HG03103 (cell line): ENCODE measurements at regions not wholly inside any gene's neighbourhood (a gene's known extent, or its start where the extent isn't known, plus 50 kb on each side); places are given as distances from the start of the nearest gene placed in this dataset.
"Not testable (repeated sequence)": the region's sequence is repeated elsewhere in the genome, so short reads cannot be mapped to it uniquely, and the experiment has no call there.

ENCODE experiments used
- ATAC-seq: cut with Tn5 transposase; IDR thresholded peaks from one replicate; pipeline ENCODE4 v1.9.1; 2021; ENCODE audit warnings: low read depth; ENCODE audit not compliant: unreplicated experiment

- no peak for ATAC-seq
These were observed 908.6 kb downstream of the TRHDE start for GRCh38 chr12:73180734-73181133.

- ATAC-seq, result no peak
These were observed 909.1 kb downstream of the TRHDE start for GRCh38 chr12:73181244-73181643.

GRCh38 chr12:73185403-73185802 is 913.2 kb downstream of the TRHDE start:
- ATAC-seq, result no peak

- ATAC-seq, result no peak
These were observed 914.1 kb downstream of the TRHDE start for GRCh38 chr12:73186272-73186671.

GRCh38 chr12:73187765-73188164 is 915.6 kb downstream of the TRHDE start:
- ATAC-seq, result no peak

GRCh38 chr12:73210548-73211204 is 938.5 kb downstream of the TRHDE start:
- ATAC-seq, result no peak

GRCh38 chr12:73220951-73221350 is 948.8 kb downstream of the TRHDE start:
- no peak for ATAC-seq

GRCh38 chr12:73221398-73221797 is 949.2 kb downstream of the TRHDE start:
- ATAC-seq, result no peak

GRCh38 chr12:73221836-73222235 is 949.7 kb downstream of the TRHDE start:
- ATAC-seq, result peak; percentile 78

GRCh38 chr12:73225371-73225937 is 953.3 kb downstream of the TRHDE start:
- ATAC-seq, result no peak

GRCh38 chr12:73225941-73226340 is 953.8 kb downstream of the TRHDE start:
- ATAC-seq, result no peak

- no peak for ATAC-seq
These were observed 954.4 kb downstream of the TRHDE start for GRCh38 chr12:73226593-73226992.

GRCh38 chr12:73228828-73229227 is 956.7 kb downstream of the TRHDE start:
- not testable (repeated sequence) for ATAC-seq

GRCh38 chr12:73235387-73235786 is 963.2 kb downstream of the TRHDE start:
- no peak for ATAC-seq

GRCh38 chr12:73240110-73240509 is 967.9 kb downstream of the TRHDE start:
- ATAC-seq, result no peak

GRCh38 chr12:73262788-73263381 is 990.7 kb downstream of the TRHDE start:
- ATAC-seq, result no peak

- ATAC-seq, result no peak
These were observed 994.0 kb downstream of the TRHDE start for GRCh38 chr12:73266206-73266605.

- ATAC-seq, result no peak
These were observed 1002.8 kb downstream of the TRHDE start for GRCh38 chr12:73274976-73275375.

GRCh38 chr12:73277971-73278370 is 1005.8 kb downstream of the TRHDE start:
- ATAC-seq, result no peak

GRCh38 chr12:73301530-73301929 is 1029.4 kb downstream of the TRHDE start:
- ATAC-seq, result no peak

- ATAC-seq, result no peak
These were observed 1035.1 kb downstream of the TRHDE start for GRCh38 chr12:73307260-73307659.

- no peak for ATAC-seq
These were observed 1035.9 kb downstream of the TRHDE start for GRCh38 chr12:73308079-73308478.
